ENCODE measurements at regions not wholly inside any gene's neighbourhood (a gene's known extent, or its start where the extent isn't known, plus 50 kb on each side); places are given as distances from the start of the nearest gene placed in this dataset.
"Not testable (repeated sequence)": the region's sequence is repeated elsewhere in the genome, so short reads cannot be mapped to it uniquely, and the experiment has no call there.

- ATAC-seq: not testable (repeated sequence)
These were observed 538.5 kb downstream of the RPIA start for GRCh38 chr2:89229979-89230378.

- ATAC-seq: not testable (repeated sequence)
These were observed 539.8 kb downstream of the RPIA start for GRCh38 chr2:89231241-89231640.

- not testable (repeated sequence) for ATAC-seq
These were observed 542.5 kb downstream of the RPIA start for GRCh38 chr2:89233931-89234330.

- ATAC-seq: not testable (repeated sequence)
These were observed 543.5 kb downstream of the RPIA start for GRCh38 chr2:89234818-89235466.

GRCh38 chr2:89236832-89237450 lies 545.5 kb downstream of the RPIA start:
- ATAC-seq: not testable (repeated sequence)

GRCh38 chr2:89237783-89238182 lies 546.3 kb downstream of the RPIA start:
- ATAC-seq: not testable (repeated sequence)

GRCh38 chr2:89243114-89243700 lies 551.7 kb downstream of the RPIA start:
- peak; percentile 79 for ATAC-seq

- not testable (repeated sequence) for ATAC-seq
These were observed 552.9 kb downstream of the RPIA start for GRCh38 chr2:89244407-89244806.

GRCh38 chr2:89245478-89245877 lies 554.0 kb downstream of the RPIA start:
- ATAC-seq: not testable (repeated sequence)

- ATAC-seq: not testable (repeated sequence)
These were observed 554.6 kb downstream of the RPIA start for GRCh38 chr2:89246027-89246426.

- ATAC-seq: not testable (repeated sequence)
These were observed 555.1 kb downstream of the RPIA start for GRCh38 chr2:89246620-89247019.

GRCh38 chr2:89255013-89255412 lies 563.5 kb downstream of the RPIA start:
- ATAC-seq: not testable (repeated sequence)

GRCh38 chr2:89273443-89273842 lies 582.0 kb downstream of the RPIA start:
- not testable (repeated sequence) for ATAC-seq

- not testable (repeated sequence) for ATAC-seq
These were observed 589.1 kb downstream of the RPIA start for GRCh38 chr2:89280536-89280935.

- ATAC-seq: not testable (repeated sequence)
These were observed 595.1 kb downstream of the RPIA start for GRCh38 chr2:89286448-89287080.

- ATAC-seq: not testable (repeated sequence)
These were observed 595.6 kb downstream of the RPIA start for GRCh38 chr2:89287084-89287483.

GRCh38 chr2:89291717-89292298 lies 600.3 kb downstream of the RPIA start:
- not testable (repeated sequence) for ATAC-seq

- ATAC-seq: not testable (repeated sequence)
These were observed 601.9 kb downstream of the RPIA start for GRCh38 chr2:89293399-89293798.

GRCh38 chr2:89294335-89294734 lies 602.9 kb downstream of the RPIA start:
- ATAC-seq: not testable (repeated sequence)

GRCh38 chr2:89296820-89297398 lies 605.4 kb downstream of the RPIA start:
- not testable (repeated sequence) for ATAC-seq

GRCh38 chr2:89299196-89299595 lies 607.7 kb downstream of the RPIA start:
- peak; percentile 47 for ATAC-seq

GRCh38 chr2:89305623-89306022 lies 614.1 kb downstream of the RPIA start:
- ATAC-seq: not testable (repeated sequence)

Data from esophagus mucosa (tissue), 1 donor.